ENCODE measurements at regions not wholly inside any gene's neighbourhood (a gene's known extent, or its start where the extent isn't known, plus 50 kb on each side); places are given as distances from the start of the nearest gene placed in this dataset.

- no peak for TF ChIP-seq ARID4B (CRISPR knock-in tag; IDR thresholded peaks at IDR 0.05)
- TF ChIP-seq, protein P1, sequence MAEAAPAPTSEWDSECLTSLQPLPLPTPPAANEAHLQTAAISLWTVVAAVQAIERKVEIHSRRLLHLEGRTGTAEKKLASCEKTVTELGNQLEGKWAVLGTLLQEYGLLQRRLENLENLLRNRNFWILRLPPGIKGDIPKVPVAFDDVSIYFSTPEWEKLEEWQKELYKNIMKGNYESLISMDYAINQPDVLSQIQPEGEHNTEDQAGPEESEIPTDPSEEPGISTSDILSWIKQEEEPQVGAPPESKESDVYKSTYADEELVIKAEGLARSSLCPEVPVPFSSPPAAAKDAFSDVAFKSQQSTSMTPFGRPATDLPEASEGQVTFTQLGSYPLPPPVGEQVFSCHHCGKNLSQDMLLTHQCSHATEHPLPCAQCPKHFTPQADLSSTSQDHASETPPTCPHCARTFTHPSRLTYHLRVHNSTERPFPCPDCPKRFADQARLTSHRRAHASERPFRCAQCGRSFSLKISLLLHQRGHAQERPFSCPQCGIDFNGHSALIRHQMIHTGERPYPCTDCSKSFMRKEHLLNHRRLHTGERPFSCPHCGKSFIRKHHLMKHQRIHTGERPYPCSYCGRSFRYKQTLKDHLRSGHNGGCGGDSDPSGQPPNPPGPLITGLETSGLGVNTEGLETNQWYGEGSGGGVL (CRISPR knock-in tag; IDR thresholded peaks at IDR 0.05) = no peak
- TF ChIP-seq ZNF408 (CRISPR knock-in tag; IDR thresholded peaks at IDR 0.05; ENCODE audit: low read depth) = no peak
- TF ChIP-seq SMARCE1 (IDR thresholded peaks at IDR 0.05) = no peak
- TF ChIP-seq SIX5 (IDR thresholded peaks at IDR 0.05; ENCODE audit: borderline replicate concordance in 1 of 2, insufficient read depth in 1 of 2, low read depth in 1 of 2, low read length in 2 of 2) = no peak
- TF ChIP-seq, protein P2, sequence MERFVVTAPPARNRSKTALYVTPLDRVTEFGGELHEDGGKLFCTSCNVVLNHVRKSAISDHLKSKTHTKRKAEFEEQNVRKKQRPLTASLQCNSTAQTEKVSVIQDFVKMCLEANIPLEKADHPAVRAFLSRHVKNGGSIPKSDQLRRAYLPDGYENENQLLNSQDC (CRISPR knock-in tag; IDR thresholded peaks at IDR 0.05) = no peak
- TF ChIP-seq ZBED1 (IDR thresholded peaks at IDR 0.05) = no peak
- TF ChIP-seq ARNT (IDR thresholded peaks at IDR 0.05) = no peak
- TF ChIP-seq, protein P3, sequence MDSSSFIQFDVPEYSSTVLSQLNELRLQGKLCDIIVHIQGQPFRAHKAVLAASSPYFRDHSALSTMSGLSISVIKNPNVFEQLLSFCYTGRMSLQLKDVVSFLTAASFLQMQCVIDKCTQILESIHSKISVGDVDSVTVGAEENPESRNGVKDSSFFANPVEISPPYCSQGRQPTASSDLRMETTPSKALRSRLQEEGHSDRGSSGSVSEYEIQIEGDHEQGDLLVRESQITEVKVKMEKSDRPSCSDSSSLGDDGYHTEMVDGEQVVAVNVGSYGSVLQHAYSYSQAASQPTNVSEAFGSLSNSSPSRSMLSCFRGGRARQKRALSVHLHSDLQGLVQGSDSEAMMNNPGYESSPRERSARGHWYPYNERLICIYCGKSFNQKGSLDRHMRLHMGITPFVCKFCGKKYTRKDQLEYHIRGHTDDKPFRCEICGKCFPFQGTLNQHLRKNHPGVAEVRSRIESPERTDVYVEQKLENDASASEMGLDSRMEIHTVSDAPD (CRISPR knock-in tag; IDR thresholded peaks at IDR 0.05) = no peak
- TF ChIP-seq NBN (IDR thresholded peaks at IDR 0.05; ENCODE audit: low read depth) = no peak
These were observed 66.4 kb upstream of the TNFSF18 start (continued) for GRCh38 chr1:173117108-173117633.

All from K562 (cell line).